Activated naive CD8-positive, alpha-beta T cell treated with anti-CD3 and anti-CD28 coated beads for 36 hours (primary cell): ENCODE measurements at regions not wholly inside any gene's neighbourhood (a gene's known extent, or its start where the extent isn't known, plus 50 kb on each side); places are given as distances from the start of the nearest gene placed in this dataset.

Experiments used
- DNase-seq: peaks from one replicate; pipeline ENCODE4 v3.0.0; 2021
- H3K27ac Mint-ChIP-seq: one replicate; pipeline ENCODE4 v1.8.0; 2022; ENCODE audit warnings: mild to moderate bottlenecking, moderate library complexity, mixed read lengths
- H3K27me3 Mint-ChIP-seq: one replicate; pipeline ENCODE4 v1.8.0; 2022; ENCODE audit warnings: mild to moderate bottlenecking, mixed read lengths
- H3K36me3 Mint-ChIP-seq: one replicate; pipeline ENCODE4 v1.8.0; 2021; ENCODE audit warnings: mild to moderate bottlenecking, mixed read lengths
- H3K4me1 Mint-ChIP-seq: one replicate; pipeline ENCODE4 v1.8.0; 2021; ENCODE audit warnings: mixed read lengths
- H3K4me3 Mint-ChIP-seq: one replicate; pipeline ENCODE4 v1.8.0; 2022; ENCODE audit warnings: mild to moderate bottlenecking, moderate library complexity, mixed read lengths
- H3K9me3 Mint-ChIP-seq: one replicate; pipeline ENCODE4 v1.8.0; 2022; ENCODE audit warnings: mixed read lengths

- Mint-ChIP-seq H3K4me3 (no peak overlapping the region), H3K4me1 (no peaks in the 10 kb centered on the region), H3K9me3 (no peaks in the 10 kb centered on the region), H3K27me3 (no peaks in the 10 kb centered on the region), H3K27ac (no peak overlapping the region), H3K36me3 (no peaks in the 10 kb centered on the region)
- no peak for DNase-seq
These were observed 492.5 kb upstream of the POU3F3 start for GRCh38 chr2:104361414-104361813.

- no peak overlapping the region for H3K27ac Mint-ChIP-seq
- no peaks in the 10 kb centered on the region for H3K9me3 Mint-ChIP-seq
- no peak for DNase-seq
- peaks cover 13% of the 10 kb centered on the region for H3K27me3 Mint-ChIP-seq
- H3K4me1 Mint-ChIP-seq: no peaks in the 10 kb centered on the region
- H3K36me3 Mint-ChIP-seq: no peaks in the 10 kb centered on the region
- no peak overlapping the region for H3K4me3 Mint-ChIP-seq
These were observed 485.8 kb upstream of the POU3F3 start for GRCh38 chr2:104368089-104368488.

- no peak overlapping the region for H3K27ac Mint-ChIP-seq
- H3K4me1 Mint-ChIP-seq: no peaks in the 10 kb centered on the region
- no peak overlapping the region for H3K4me3 Mint-ChIP-seq
- no peaks in the 10 kb centered on the region for H3K9me3 Mint-ChIP-seq
- DNase-seq: no peak
- H3K36me3 Mint-ChIP-seq: no peaks in the 10 kb centered on the region
- H3K27me3 Mint-ChIP-seq: peaks cover 16% of the 10 kb centered on the region
These were observed 482.7 kb upstream of the POU3F3 start for GRCh38 chr2:104371087-104371781.

- H3K4me3 Mint-ChIP-seq: no peak overlapping the region
- H3K27ac Mint-ChIP-seq: no peak overlapping the region
- peaks cover 3% of the 10 kb centered on the region for H3K27me3 Mint-ChIP-seq
- no peaks in the 10 kb centered on the region for H3K9me3 Mint-ChIP-seq
- H3K4me1 Mint-ChIP-seq: peaks cover 8% of the 10 kb centered on the region
- DNase-seq: no peak
- peaks cover 2% of the 10 kb centered on the region for H3K36me3 Mint-ChIP-seq
These were observed 478.7 kb upstream of the POU3F3 start for GRCh38 chr2:104375206-104375605.

GRCh38 chr2:104378853-104379374 is 475.0 kb upstream of the POU3F3 start:
- H3K27ac Mint-ChIP-seq: peak overlapping the region; percentile 92
- H3K36me3 Mint-ChIP-seq: peaks cover 3% of the 10 kb centered on the region
- peak overlapping the region; percentile 84 for H3K4me3 Mint-ChIP-seq
- DNase-seq: peak; percentile 1
- peaks cover 8% of the 10 kb centered on the region for H3K4me1 Mint-ChIP-seq
- no peaks in the 10 kb centered on the region for H3K9me3 Mint-ChIP-seq
- H3K27me3 Mint-ChIP-seq: peaks cover 3% of the 10 kb centered on the region

GRCh38 chr2:104384961-104385360 is 469.0 kb upstream of the POU3F3 start:
- Mint-ChIP-seq H3K9me3 (peaks cover 1% of the 10 kb centered on the region), H3K36me3 (peaks cover 3% of the 10 kb centered on the region), H3K27ac (no peak overlapping the region), H3K4me3 (no peak overlapping the region), H3K4me1 (no peaks in the 10 kb centered on the region), H3K27me3 (peaks cover 12% of the 10 kb centered on the region)
- no peak for DNase-seq

- no peak overlapping the region for H3K4me3 Mint-ChIP-seq
- H3K4me1 Mint-ChIP-seq: no peaks in the 10 kb centered on the region
- H3K27ac Mint-ChIP-seq: no peak overlapping the region
- DNase-seq: no peak
- H3K9me3 Mint-ChIP-seq: peaks cover 1% of the 10 kb centered on the region
- no peaks in the 10 kb centered on the region for H3K36me3 Mint-ChIP-seq
- H3K27me3 Mint-ChIP-seq: peaks cover 12% of the 10 kb centered on the region
These were observed 468.2 kb upstream of the POU3F3 start for GRCh38 chr2:104385743-104386142.

GRCh38 chr2:104388296-104388695 is 465.6 kb upstream of the POU3F3 start:
- Mint-ChIP-seq H3K4me3 (no peak overlapping the region), H3K27me3 (peaks cover 13% of the 10 kb centered on the region), H3K36me3 (no peaks in the 10 kb centered on the region), H3K27ac (no peak overlapping the region), H3K4me1 (no peaks in the 10 kb centered on the region), H3K9me3 (peaks cover 1% of the 10 kb centered on the region)
- no peak for DNase-seq

GRCh38 chr2:104402825-104403224 is 451.1 kb upstream of the POU3F3 start:
- no peak for DNase-seq
- Mint-ChIP-seq H3K4me1 (no peaks in the 10 kb centered on the region), H3K9me3 (no peaks in the 10 kb centered on the region), H3K27me3 (no peaks in the 10 kb centered on the region), H3K4me3 (no peak overlapping the region), H3K27ac (no peak overlapping the region), H3K36me3 (no peaks in the 10 kb centered on the region)

GRCh38 chr2:104404526-104404925 is 449.4 kb upstream of the POU3F3 start:
- Mint-ChIP-seq H3K27me3 (no peaks in the 10 kb centered on the region), H3K9me3 (no peaks in the 10 kb centered on the region), H3K36me3 (no peaks in the 10 kb centered on the region), H3K4me1 (no peaks in the 10 kb centered on the region), H3K27ac (no peak overlapping the region), H3K4me3 (no peak overlapping the region)
- DNase-seq: no peak

GRCh38 chr2:104405623-104406022 is 448.3 kb upstream of the POU3F3 start:
- Mint-ChIP-seq H3K9me3 (no peaks in the 10 kb centered on the region), H3K27ac (no peak overlapping the region), H3K4me1 (no peaks in the 10 kb centered on the region), H3K36me3 (no peaks in the 10 kb centered on the region), H3K27me3 (no peaks in the 10 kb centered on the region), H3K4me3 (no peak overlapping the region)
- no peak for DNase-seq

- no peak for DNase-seq
- Mint-ChIP-seq H3K27me3 (peaks cover 4% of the 10 kb centered on the region), H3K4me1 (no peaks in the 10 kb centered on the region), H3K27ac (no peak overlapping the region), H3K9me3 (no peaks in the 10 kb centered on the region), H3K36me3 (no peaks in the 10 kb centered on the region), H3K4me3 (no peak overlapping the region)
These were observed 447.6 kb upstream of the POU3F3 start for GRCh38 chr2:104406261-104406726.

- H3K27me3 Mint-ChIP-seq: peaks cover 4% of the 10 kb centered on the region
These were observed 446.3 kb upstream of the POU3F3 start for GRCh38 chr2:104407641-104408040.

GRCh38 chr2:104408266-104408665 is 445.6 kb upstream of the POU3F3 start:
- Mint-ChIP-seq H3K4me1 (no peaks in the 10 kb centered on the region), H3K27ac (no peak overlapping the region), H3K4me3 (no peak overlapping the region), H3K36me3 (no peaks in the 10 kb centered on the region), H3K27me3 (peaks cover 4% of the 10 kb centered on the region), H3K9me3 (no peaks in the 10 kb centered on the region)
- no peak for DNase-seq

More at GRCh38 chr2:104407641-104408040, 446.3 kb upstream of the POU3F3 start:
- Mint-ChIP-seq H3K27ac (no peak overlapping the region), H3K4me1 (no peaks in the 10 kb centered on the region), H3K36me3 (no peaks in the 10 kb centered on the region), H3K9me3 (no peaks in the 10 kb centered on the region), H3K4me3 (no peak overlapping the region)
- DNase-seq: no peak

- DNase-seq: no peak
- Mint-ChIP-seq H3K9me3 (no peaks in the 10 kb centered on the region), H3K4me3 (no peak overlapping the region), H3K4me1 (no peaks in the 10 kb centered on the region), H3K27me3 (peaks cover 14% of the 10 kb centered on the region), H3K36me3 (no peaks in the 10 kb centered on the region), H3K27ac (no peak overlapping the region)
These were observed 443.8 kb upstream of the POU3F3 start for GRCh38 chr2:104410136-104410535.

GRCh38 chr2:104412384-104412783 is 441.5 kb upstream of the POU3F3 start:
- Mint-ChIP-seq H3K9me3 (no peaks in the 10 kb centered on the region), H3K36me3 (no peaks in the 10 kb centered on the region), H3K4me1 (no peaks in the 10 kb centered on the region), H3K27me3 (peaks cover 26% of the 10 kb centered on the region), H3K27ac (no peak overlapping the region), H3K4me3 (no peak overlapping the region)
- peak; percentile 9 for DNase-seq
